ENCODE measurements at regions not wholly inside any gene's neighbourhood (a gene's known extent, or its start where the extent isn't known, plus 50 kb on each side); places are given as distances from the start of the nearest gene placed in this dataset.

DNA sequence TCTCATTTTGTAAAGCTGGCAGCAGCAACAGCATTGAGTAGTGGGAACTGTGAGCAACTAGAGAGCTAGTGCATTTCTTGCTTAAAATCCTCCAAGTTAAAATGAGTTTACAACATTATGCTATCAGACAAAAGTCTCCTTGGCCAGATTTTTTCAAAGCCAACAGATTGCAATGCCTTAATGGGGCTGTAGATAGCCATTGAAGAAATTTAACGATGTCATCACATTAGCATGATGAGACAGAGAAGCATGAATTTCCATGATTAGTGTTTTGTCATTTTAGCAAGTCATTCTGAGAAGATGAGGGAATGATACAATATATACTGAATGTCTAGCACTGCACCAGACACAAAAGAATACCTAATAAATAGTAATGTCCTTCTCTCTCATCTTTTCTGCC is 307.5 kb upstream of the REG3G start:
- TF ChIP-seq, protein P1, sequence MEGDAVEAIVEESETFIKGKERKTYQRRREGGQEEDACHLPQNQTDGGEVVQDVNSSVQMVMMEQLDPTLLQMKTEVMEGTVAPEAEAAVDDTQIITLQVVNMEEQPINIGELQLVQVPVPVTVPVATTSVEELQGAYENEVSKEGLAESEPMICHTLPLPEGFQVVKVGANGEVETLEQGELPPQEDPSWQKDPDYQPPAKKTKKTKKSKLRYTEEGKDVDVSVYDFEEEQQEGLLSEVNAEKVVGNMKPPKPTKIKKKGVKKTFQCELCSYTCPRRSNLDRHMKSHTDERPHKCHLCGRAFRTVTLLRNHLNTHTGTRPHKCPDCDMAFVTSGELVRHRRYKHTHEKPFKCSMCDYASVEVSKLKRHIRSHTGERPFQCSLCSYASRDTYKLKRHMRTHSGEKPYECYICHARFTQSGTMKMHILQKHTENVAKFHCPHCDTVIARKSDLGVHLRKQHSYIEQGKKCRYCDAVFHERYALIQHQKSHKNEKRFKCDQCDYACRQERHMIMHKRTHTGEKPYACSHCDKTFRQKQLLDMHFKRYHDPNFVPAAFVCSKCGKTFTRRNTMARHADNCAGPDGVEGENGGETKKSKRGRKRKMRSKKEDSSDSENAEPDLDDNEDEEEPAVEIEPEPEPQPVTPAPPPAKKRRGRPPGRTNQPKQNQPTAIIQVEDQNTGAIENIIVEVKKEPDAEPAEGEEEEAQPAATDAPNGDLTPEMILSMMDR (IDR thresholded peaks at IDR 0.05) = no peak
- H3K27ac ChIP-seq = no peak overlapping the region

DNA sequence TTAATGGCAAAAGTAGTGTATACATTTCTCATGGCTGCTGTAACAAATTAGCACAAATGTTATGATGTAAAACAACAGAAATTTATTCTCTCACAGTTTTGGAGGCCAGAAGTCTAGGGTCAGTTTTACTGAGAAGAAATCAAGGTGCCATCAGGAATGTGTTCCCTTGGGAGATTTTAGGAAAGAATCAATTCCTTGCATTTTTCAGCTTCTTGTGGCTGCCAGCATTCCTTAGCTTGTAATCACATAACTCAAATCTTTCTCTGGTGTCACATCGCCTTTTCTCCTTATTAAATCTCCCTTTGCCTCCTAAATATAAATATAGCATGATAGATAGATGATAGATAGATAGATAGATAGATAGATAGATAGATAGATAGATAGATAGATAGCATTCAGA is 307.0 kb upstream of the REG3G start:
- no peak overlapping the region for H3K27ac ChIP-seq
- TF ChIP-seq ZFX (IDR thresholded peaks at IDR 0.05; ENCODE audit: borderline replicate concordance) = no peak
- TF ChIP-seq, protein P1 (IDR thresholded peaks at IDR 0.05) = no peak

DNA sequence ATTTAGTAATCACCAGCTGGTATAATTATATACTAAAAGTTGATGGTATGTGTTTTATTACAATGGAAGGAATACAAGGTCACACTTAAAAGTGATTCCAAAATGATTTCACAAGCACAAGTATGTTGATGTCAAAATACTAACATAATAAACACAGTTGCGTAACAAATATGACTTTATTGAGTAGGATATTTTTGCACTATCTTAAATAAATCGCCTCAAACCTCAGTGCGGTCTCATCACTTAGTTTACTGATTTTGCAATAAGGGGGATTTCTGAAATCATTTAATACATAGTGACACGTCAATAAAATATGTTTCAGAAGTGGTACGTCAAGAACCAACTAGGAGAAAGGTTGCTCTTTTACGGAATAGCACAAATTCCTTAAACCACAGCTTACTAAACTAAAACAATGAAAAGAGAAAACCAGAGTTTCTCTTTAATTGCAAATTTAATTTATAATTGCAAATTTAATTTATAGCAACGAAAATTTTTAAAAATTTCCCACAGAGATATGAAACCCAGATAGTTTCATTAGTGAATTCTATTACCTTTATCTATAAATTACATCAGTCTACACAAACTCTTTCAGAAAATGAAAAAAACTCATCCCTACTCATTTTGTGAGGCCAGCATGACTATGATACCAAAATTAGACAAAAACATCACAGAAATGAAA is 304.0 kb upstream of the REG3G start:
- H3K27ac ChIP-seq = no peak overlapping the region
- no peak for TF ChIP-seq ZFX (IDR thresholded peaks at IDR 0.05; ENCODE audit: borderline replicate concordance)
- TF ChIP-seq, protein P1 (IDR thresholded peaks at IDR 0.05) = no peak

DNA sequence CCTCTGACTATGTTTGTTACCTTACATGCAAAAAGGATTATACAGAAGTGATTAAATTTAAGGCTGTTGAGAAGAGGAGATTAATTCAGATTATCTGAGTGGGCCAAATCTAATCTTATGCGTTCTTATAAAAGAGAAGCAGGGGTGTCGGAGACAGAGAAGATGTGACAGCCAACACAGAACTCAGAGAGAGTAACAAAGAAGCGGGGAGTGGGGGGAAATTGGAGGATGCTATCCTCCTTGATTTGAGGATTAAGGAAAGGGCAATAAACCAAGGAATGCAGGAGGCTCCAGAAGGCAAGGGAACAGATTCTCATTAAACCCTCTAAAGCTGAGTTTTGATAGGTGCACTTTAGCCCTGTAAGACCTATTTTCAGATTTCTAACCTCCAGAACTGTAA is 291.3 kb upstream of the REG3G start:
- TF ChIP-seq, protein P1 (IDR thresholded peaks at IDR 0.05) = no peak
- H3K27ac ChIP-seq = no peak overlapping the region

DNA sequence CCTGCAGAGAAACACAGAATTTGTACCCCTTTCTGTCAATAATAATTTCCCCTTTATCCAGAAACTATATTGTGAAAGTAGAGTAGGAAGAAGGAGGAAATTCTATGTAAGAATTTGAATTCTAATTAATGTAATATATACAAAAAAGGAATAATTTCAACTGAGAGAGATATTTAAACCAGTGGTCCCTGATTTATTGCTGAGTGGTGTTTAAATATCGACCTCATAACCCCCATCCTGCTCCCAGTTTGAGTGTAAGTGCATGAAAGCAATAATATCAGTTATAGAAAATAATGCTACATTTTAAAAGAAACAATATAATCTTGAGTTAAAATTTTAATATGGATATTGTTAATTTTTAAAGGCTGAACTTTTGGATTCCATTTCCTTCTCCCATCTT is 286.2 kb upstream of the REG3G start:
- TF ChIP-seq, protein P1 (IDR thresholded peaks at IDR 0.05) = no peak
- no peak for TF ChIP-seq ZFX (IDR thresholded peaks at IDR 0.05; ENCODE audit: borderline replicate concordance)
- H3K27ac ChIP-seq = no peak overlapping the region

DNA sequence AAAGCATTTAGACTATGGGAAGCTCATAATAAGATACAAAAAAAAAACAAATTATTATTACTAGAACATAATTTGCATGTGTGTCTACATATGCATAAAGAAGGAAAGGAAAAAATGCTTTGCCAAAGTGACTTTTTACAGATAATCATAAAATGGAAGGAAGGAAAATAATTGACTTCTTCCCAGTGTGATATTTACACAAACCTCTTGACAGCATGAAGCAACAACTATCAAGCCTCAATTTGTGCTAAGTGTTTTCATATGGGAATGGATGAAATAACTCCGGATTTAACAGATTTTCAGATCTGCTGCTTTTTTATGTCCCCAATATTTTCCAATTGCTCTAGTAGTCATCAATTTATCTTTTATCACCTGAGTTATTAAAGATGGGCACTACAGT is 275.9 kb upstream of the REG3G start:
- no peak overlapping the region for H3K27ac ChIP-seq
- no peak for TF ChIP-seq ZFX (IDR thresholded peaks at IDR 0.05; ENCODE audit: borderline replicate concordance)
- TF ChIP-seq, protein P1 (IDR thresholded peaks at IDR 0.05) = no peak

DNA sequence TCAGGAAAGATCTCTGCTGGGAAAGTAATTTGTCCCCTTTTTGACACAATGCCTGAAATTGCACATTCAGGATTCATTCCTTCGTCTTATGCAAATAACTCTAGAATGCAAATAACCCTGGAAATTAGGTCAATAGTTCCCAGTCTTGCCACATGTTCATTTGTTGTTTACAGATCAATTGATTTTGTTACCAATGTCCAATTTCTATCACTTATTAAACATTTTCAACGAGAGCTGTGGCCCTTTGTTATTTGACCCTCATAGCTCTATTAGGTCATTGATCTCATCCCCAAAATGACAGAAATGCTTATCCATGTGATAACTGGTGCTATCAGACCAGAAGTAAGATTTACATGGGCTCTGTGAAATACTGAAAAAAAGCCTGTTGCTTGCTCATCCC is 275.3 kb upstream of the REG3G start:
- TF ChIP-seq ZFX (IDR thresholded peaks at IDR 0.05; ENCODE audit: borderline replicate concordance) = no peak
- TF ChIP-seq, protein P1 (IDR thresholded peaks at IDR 0.05) = no peak
- no peak overlapping the region for H3K27ac ChIP-seq
